PC-9 (cell line): ENCODE measurements at regions not wholly inside any gene's neighbourhood (a gene's known extent, or its start where the extent isn't known, plus 50 kb on each side); places are given as distances from the start of the nearest gene placed in this dataset.

Experiments used
- CTCF ChIP-seq: fragments of 200-600 bp; sonication (generic); conservative IDR thresholded peaks from 2 replicates; pipeline ENCODE4 v1.6.1; 2017; ENCODE audit warnings: mixed run types, antibody characterized with exemption, mild to moderate bottlenecking, moderate library complexity
- EZH2 ChIP-seq: fragments of 200-600 bp; sonication (generic); IDR thresholded peaks from 2 replicates; pipeline ENCODE4 v1.8.0; 2017; ENCODE audit warnings: antibody characterized with exemption, low read depth

GRCh38 chr10:45235798-45236220 is 79.6 kb downstream of the OR13A1 start:
- TF ChIP-seq EZH2, result no peak
- no peak for TF ChIP-seq CTCF
